ENCODE measurements at regions not wholly inside any gene's neighbourhood (a gene's known extent, or its start where the extent isn't known, plus 50 kb on each side); places are given as distances from the start of the nearest gene placed in this dataset.

- TF ChIP-seq CTCF (IDR thresholded peaks at IDR 0.05), result no peak
- no peak for TF ChIP-seq POLR2A (IDR thresholded peaks at IDR 0.05)
Measured at GRCh38 chr9:106111039-106111730, 416.8 kb downstream of the TMEM38B start.
